ENCODE measurements at regions not wholly inside any gene's neighbourhood (a gene's known extent, or its start where the extent isn't known, plus 50 kb on each side); places are given as distances from the start of the nearest gene placed in this dataset.

GRCh38 chr4:145333786-145334185, 147.9 kb upstream of the SMAD1 start:
- TF ChIP-seq CEBPB (IDR thresholded peaks at IDR 0.05) (no peak), USF1 (IDR thresholded peaks at IDR 0.05) (no peak), CREB1 (IDR thresholded peaks at IDR 0.05; ENCODE audit: low read depth) (no peak), EP300 (IDR thresholded peaks at IDR 0.05; ENCODE audit: borderline replicate concordance) (no peak), TEAD4 (IDR thresholded peaks at IDR 0.05) (no peak), YY1 (IDR thresholded peaks at IDR 0.05; ENCODE audit: low read depth) (no peak), MAX (IDR thresholded peaks at IDR 0.05) (no peak), TCF12 (IDR thresholded peaks at IDR 0.05; ENCODE audit: low read depth) (no peak), NFIC (IDR thresholded peaks at IDR 0.05) (no peak), FOXM1 (IDR thresholded peaks at IDR 0.05; ENCODE audit: borderline replicate concordance, low read depth) (no peak), TAF1 (IDR thresholded peaks at IDR 0.05; ENCODE audit: low read depth) (no peak), ZBTB7A (IDR thresholded peaks at IDR 0.05; ENCODE audit: low read depth) (no peak), RAD21 (IDR thresholded peaks at IDR 0.05; ENCODE audit: low read depth) (no peak), EGR1 (IDR thresholded peaks at IDR 0.05) (no peak), REST (IDR thresholded peaks at IDR 0.05; ENCODE audit: low read depth) (no peak)

GRCh38 chr4:145326491-145326890, 146.1 kb upstream of the OTUD4 start:
- TF ChIP-seq TEAD4 (IDR thresholded peaks at IDR 0.05) (no peak), REST (IDR thresholded peaks at IDR 0.05; ENCODE audit: low read depth) (no peak), CREB1 (IDR thresholded peaks at IDR 0.05; ENCODE audit: low read depth) (no peak), ZBTB7A (IDR thresholded peaks at IDR 0.05; ENCODE audit: low read depth) (no peak), MAX (IDR thresholded peaks at IDR 0.05) (no peak)

GRCh38 chr4:145324161-145324560, 143.8 kb upstream of the OTUD4 start:
- TF ChIP-seq TEAD4 (IDR thresholded peaks at IDR 0.05) (no peak), RAD21 (IDR thresholded peaks at IDR 0.05; ENCODE audit: low read depth) (no peak), FOXM1 (IDR thresholded peaks at IDR 0.05; ENCODE audit: borderline replicate concordance, low read depth) (no peak), EP300 (IDR thresholded peaks at IDR 0.05; ENCODE audit: borderline replicate concordance) (no peak), EGR1 (IDR thresholded peaks at IDR 0.05) (no peak), ZBTB7A (IDR thresholded peaks at IDR 0.05; ENCODE audit: low read depth) (no peak), MAX (IDR thresholded peaks at IDR 0.05) (no peak), CEBPB (IDR thresholded peaks at IDR 0.05) (no peak), USF1 (IDR thresholded peaks at IDR 0.05) (no peak), CREB1 (IDR thresholded peaks at IDR 0.05; ENCODE audit: low read depth) (no peak), NFIC (IDR thresholded peaks at IDR 0.05) (no peak), TCF12 (IDR thresholded peaks at IDR 0.05; ENCODE audit: low read depth) (no peak), YY1 (IDR thresholded peaks at IDR 0.05; ENCODE audit: low read depth) (no peak), TAF1 (IDR thresholded peaks at IDR 0.05; ENCODE audit: low read depth) (no peak), REST (IDR thresholded peaks at IDR 0.05; ENCODE audit: low read depth) (no peak)

GRCh38 chr4:145320294-145320693, 139.9 kb upstream of the OTUD4 start:
- TF ChIP-seq FOXM1 (IDR thresholded peaks at IDR 0.05; ENCODE audit: borderline replicate concordance, low read depth) (no peak), ZBTB7A (IDR thresholded peaks at IDR 0.05; ENCODE audit: low read depth) (no peak), NFIC (IDR thresholded peaks at IDR 0.05) (no peak), EGR1 (IDR thresholded peaks at IDR 0.05) (no peak), RAD21 (IDR thresholded peaks at IDR 0.05; ENCODE audit: low read depth) (no peak), TAF1 (IDR thresholded peaks at IDR 0.05; ENCODE audit: low read depth) (no peak), YY1 (IDR thresholded peaks at IDR 0.05; ENCODE audit: low read depth) (no peak), MAX (IDR thresholded peaks at IDR 0.05) (no peak), CREB1 (IDR thresholded peaks at IDR 0.05; ENCODE audit: low read depth) (no peak), REST (IDR thresholded peaks at IDR 0.05; ENCODE audit: low read depth) (no peak), TEAD4 (IDR thresholded peaks at IDR 0.05) (no peak), TCF12 (IDR thresholded peaks at IDR 0.05; ENCODE audit: low read depth) (no peak), USF1 (IDR thresholded peaks at IDR 0.05) (no peak), CEBPB (IDR thresholded peaks at IDR 0.05) (no peak), EP300 (IDR thresholded peaks at IDR 0.05; ENCODE audit: borderline replicate concordance) (no peak)

All from Ishikawa (cell line).